Mesenchymal stem cell (in vitro differentiated cells and primary cell): ENCODE measurements at regions not wholly inside any gene's neighbourhood (a gene's known extent, or its start where the extent isn't known, plus 50 kb on each side); places are given as distances from the start of the nearest gene placed in this dataset.
A peak's percentile ranks its signal among the peaks of the same experiment; 100 is the strongest.

Source experiments
- DNase-seq: peaks from one replicate; pipeline ENCODE4 v3.0.0-alpha.2; 2013
- H2AFZ ChIP-seq: one replicate; pipeline ENCODE4 v1.6.1; 2013; ENCODE audit warnings: low read depth, mild to moderate bottlenecking, control low read depth, inconsistent platforms, low read length, moderate library complexity
- H2AK5ac ChIP-seq: 2 replicates; pipeline ENCODE4 v1.6.1; 2013; ENCODE audit warnings: low read length, moderate library complexity, mild to moderate bottlenecking, inconsistent platforms; ENCODE audit not compliant: severe bottlenecking
- H2BK120ac ChIP-seq: one replicate; pipeline ENCODE4 v1.6.1; 2013; ENCODE audit warnings: low read depth, mild to moderate bottlenecking, inconsistent platforms, low read length, moderate library complexity
- H2BK12ac ChIP-seq, 2 experiments: one replicate each; pipeline ENCODE4 v1.6.1; 2013; ENCODE audit warnings: inconsistent platforms in 2 of 2, low read length in 2 of 2, mild to moderate bottlenecking in 2 of 2, moderate library complexity in 2 of 2, control low read depth in 1 of 2
- H2BK15ac ChIP-seq: one replicate; pipeline ENCODE4 v1.6.1; 2013; ENCODE audit warnings: mild to moderate bottlenecking, low read depth, inconsistent platforms; ENCODE audit not compliant: poor library complexity, severe bottlenecking
- H2BK5ac ChIP-seq: 2 replicates; pipeline ENCODE4 v1.6.1; 2013; ENCODE audit warnings: low read depth, mild to moderate bottlenecking, low read length, control low read depth, inconsistent platforms; ENCODE audit not compliant: poor library complexity, severe bottlenecking
- H3K14ac ChIP-seq, 2 experiments: one replicate each; pipeline ENCODE4 v1.6.1; 2013; ENCODE audit warnings: inconsistent platforms in 2 of 2, low read length in 2 of 2, control low read depth in 1 of 2, mild to moderate bottlenecking in 1 of 2, moderate library complexity in 1 of 2
- H3K18ac ChIP-seq, 2 experiments: one replicate each; pipeline ENCODE4 v1.6.1; 2013; ENCODE audit warnings: inconsistent platforms in 2 of 2, low read length in 2 of 2, control low read depth in 1 of 2, low read depth in 1 of 2, mild to moderate bottlenecking in 1 of 2
- H3K23ac ChIP-seq, 2 experiments: one replicate each; pipeline ENCODE4 v1.6.1; 2013; ENCODE audit warnings: inconsistent platforms in 2 of 2, low read length in 2 of 2, mild to moderate bottlenecking in 2 of 2, moderate library complexity in 2 of 2, control low read depth in 1 of 2
- H3K27ac ChIP-seq: 2 replicates; pipeline ENCODE4 v1.5.1; 2013; ENCODE audit warnings: mild to moderate bottlenecking, moderate library complexity, low read length, control low read depth, inconsistent platforms; ENCODE audit not compliant: poor library complexity, severe bottlenecking
- H3K27me3 ChIP-seq, 2 experiments: 2 replicates each; pipeline versions ENCODE4 v1.6.1 to v1.7.0; 2013; ENCODE audit warnings: low read length in 2 of 2, mild to moderate bottlenecking in 2 of 2, moderate library complexity in 2 of 2, control low read depth in 1 of 2, inconsistent platforms in 1 of 2; ENCODE audit not compliant: control insufficient read depth in 1 of 2, insufficient read depth in 1 of 2
- H3K36me3 ChIP-seq, 2 experiments: 2 replicates each; pipeline versions ENCODE4 v1.6.1 to v1.7.0; 2013; ENCODE audit warnings: low read length in 2 of 2, control low read depth in 1 of 2, inconsistent platforms in 1 of 2, low read depth in 1 of 2, mild to moderate bottlenecking in 1 of 2; ENCODE audit not compliant: insufficient read depth in 2 of 2, control insufficient read depth in 1 of 2
- H3K4ac ChIP-seq, 2 experiments: one replicate each; pipeline ENCODE4 v1.6.1; 2013; ENCODE audit warnings: inconsistent platforms in 2 of 2, low read length in 2 of 2, mild to moderate bottlenecking in 2 of 2, moderate library complexity in 2 of 2, control low read depth in 1 of 2, low read depth in 1 of 2
- H3K4me1 ChIP-seq: 2 replicates; pipeline ENCODE4 v1.6.1; 2013; ENCODE audit warnings: low read depth, low read length, control low read depth; ENCODE audit not compliant: control insufficient read depth, insufficient read depth
- H3K4me2 ChIP-seq: 2 replicates; pipeline ENCODE4 v1.6.1; 2013; ENCODE audit warnings: low read length, mild to moderate bottlenecking, inconsistent platforms; ENCODE audit not compliant: poor library complexity, severe bottlenecking
- H3K4me3 ChIP-seq, 2 experiments: 2 replicates each; pipeline versions ENCODE4 v1.5.1 to v1.7.0; 2013; ENCODE audit warnings: low read length in 2 of 2, mild to moderate bottlenecking in 2 of 2, control low read depth in 1 of 2, low read depth in 1 of 2; ENCODE audit not compliant: insufficient read depth in 1 of 2
- H3K79me1 ChIP-seq: replicated peaks from 2 replicates; pipeline ENCODE4 v1.6.1; 2013; ENCODE audit warnings: mild to moderate bottlenecking, control low read depth, low read length, inconsistent platforms; ENCODE audit not compliant: poor library complexity, severe bottlenecking
- H3K9ac ChIP-seq: 2 replicates; pipeline ENCODE4 v1.7.0; 2013; ENCODE audit warnings: mild to moderate bottlenecking, low read length, moderate library complexity
- H3K9me3 ChIP-seq: 2 replicates; pipeline ENCODE4 v1.7.0; 2013; ENCODE audit warnings: mild to moderate bottlenecking, low read length; ENCODE audit not compliant: control insufficient read depth
- H4K8ac ChIP-seq: one replicate; pipeline ENCODE4 v1.6.1; 2013; ENCODE audit warnings: inconsistent platforms, mild to moderate bottlenecking, low read length, moderate library complexity
- H4K91ac ChIP-seq: one replicate; pipeline ENCODE4 v1.6.1; 2013; ENCODE audit warnings: mild to moderate bottlenecking, low read length, inconsistent platforms
- WGBS: methylation state at CpG from one replicate; pipeline ENCODE4 v1.1.7; 2013; ENCODE audit warnings: mixed read lengths; 5-methylcytosine and 5-hydroxymethylcytosine counted together

- H3K9me3 ChIP-seq: no peaks in the 10 kb centered on the region
- no peak overlapping the region for H2BK5ac ChIP-seq
- no peaks in the 10 kb centered on the region for H3K27me3 ChIP-seq
- no peaks in the 10 kb centered on the region for H3K36me3 ChIP-seq
- H3K4ac ChIP-seq: no peak overlapping the region
- no peak overlapping the region for H3K4me2 ChIP-seq
- no peak overlapping the region for H3K4me3 ChIP-seq
- no peak overlapping the region for H2BK120ac ChIP-seq
- no peak overlapping the region for H3K27ac ChIP-seq
- no peak overlapping the region for H2AK5ac ChIP-seq
- DNase-seq: no peak
- 73% methylated on average over 8 of the region's 9 CpGs for WGBS
- H3K9ac ChIP-seq: no peak overlapping the region
- H4K91ac ChIP-seq: no peak overlapping the region
- no peak overlapping the region for H4K8ac ChIP-seq
- H2AFZ ChIP-seq: no peak overlapping the region
- no peaks in the 10 kb centered on the region for H3K79me1 ChIP-seq
- H3K4me1 ChIP-seq: no peaks in the 10 kb centered on the region
- H2BK12ac ChIP-seq: no peak overlapping the region
- no peak overlapping the region for H2BK15ac ChIP-seq
- H3K18ac ChIP-seq: no peak overlapping the region
- no peak overlapping the region for H3K14ac ChIP-seq
- no peak overlapping the region for H3K23ac ChIP-seq
Measured at GRCh38 chr12:84689638-84690037, 223.0 kb downstream of the SLC6A15 start.

- Histone ChIP-seq H3K27me3 (no peaks in the 10 kb centered on the region), H3K9ac (no peak overlapping the region), H3K4ac (no peak overlapping the region), H3K36me3 (no peaks in the 10 kb centered on the region), H3K27ac (no peak overlapping the region), H3K4me1 (no peaks in the 10 kb centered on the region), H3K9me3 (no peaks in the 10 kb centered on the region), H4K91ac (no peak overlapping the region), H2BK120ac (no peak overlapping the region), H3K14ac (no peak overlapping the region), H3K23ac (no peak overlapping the region), H2AK5ac (no peak overlapping the region), H2AFZ (no peak overlapping the region), H2BK15ac (no peak overlapping the region), H3K4me2 (no peak overlapping the region), H3K18ac (no peak overlapping the region), H2BK5ac (no peak overlapping the region), H3K79me1 (no peaks in the 10 kb centered on the region), H3K4me3 (no peak overlapping the region), H2BK12ac (no peak overlapping the region), H4K8ac (no peak overlapping the region)
- no peak for DNase-seq
Measured at GRCh38 chr12:84685379-84685778, 227.2 kb downstream of the SLC6A15 start.

- Histone ChIP-seq H3K36me3 (no peaks in the 10 kb centered on the region), H3K18ac (no peak overlapping the region), H3K79me1 (no peaks in the 10 kb centered on the region), H4K91ac (no peak overlapping the region), H2BK120ac (no peak overlapping the region), H3K4ac (no peak overlapping the region), H2BK12ac (no peak overlapping the region), H3K9ac (no peak overlapping the region), H2BK5ac (no peak overlapping the region), H3K4me2 (no peak overlapping the region), H3K27ac (no peak overlapping the region), H3K4me3 (no peak overlapping the region), H2AK5ac (no peak overlapping the region), H2AFZ (no peak overlapping the region), H3K23ac (no peak overlapping the region), H3K9me3 (no peaks in the 10 kb centered on the region), H3K4me1 (no peaks in the 10 kb centered on the region), H3K27me3 (no peaks in the 10 kb centered on the region), H4K8ac (no peak overlapping the region), H3K14ac (no peak overlapping the region), H2BK15ac (no peak overlapping the region)
- no peak for DNase-seq
Measured at GRCh38 chr12:84676787-84677186, 235.8 kb downstream of the SLC6A15 start.

GRCh38 chr12:84661786-84662185, 250.8 kb downstream of the SLC6A15 start:
- H2BK5ac ChIP-seq: no peak overlapping the region
- no peak overlapping the region for H3K27ac ChIP-seq
- H3K4me3 ChIP-seq: no peak overlapping the region

More at GRCh38 chr12:84661786-84662185, 250.8 kb downstream of the SLC6A15 start:
- peak; percentile 9 for DNase-seq
- H4K91ac ChIP-seq: no peak overlapping the region
- H2BK15ac ChIP-seq: no peak overlapping the region
- H2AFZ ChIP-seq: no peak overlapping the region
- H2BK12ac ChIP-seq: no peak overlapping the region
- H3K9me3 ChIP-seq: no peaks in the 10 kb centered on the region
- H3K4ac ChIP-seq: no peak overlapping the region
- no peak overlapping the region for H3K14ac ChIP-seq
- H2BK120ac ChIP-seq: no peak overlapping the region
- H3K23ac ChIP-seq: no peak overlapping the region
- no peak overlapping the region for H2AK5ac ChIP-seq
- H3K9ac ChIP-seq: no peak overlapping the region
- H3K36me3 ChIP-seq: no peaks in the 10 kb centered on the region
- no peaks in the 10 kb centered on the region for H3K27me3 ChIP-seq
- H3K4me2 ChIP-seq: no peak overlapping the region
- no peaks in the 10 kb centered on the region for H3K79me1 ChIP-seq
- H3K4me1 ChIP-seq: no peaks in the 10 kb centered on the region
- H3K18ac ChIP-seq: no peak overlapping the region
- no peak overlapping the region for H4K8ac ChIP-seq
